ENCODE measurements at regions not wholly inside any gene's neighbourhood (a gene's known extent, or its start where the extent isn't known, plus 50 kb on each side); places are given as distances from the start of the nearest gene placed in this dataset.

- TF ChIP-seq IRF3 (IDR thresholded peaks at IDR 0.05) (no peak), GABPA (IDR thresholded peaks at IDR 0.05; ENCODE audit: low read depth) (no peak), ATF7 (IDR thresholded peaks at IDR 0.05; ENCODE audit: low read depth) (no peak), MYC (IDR thresholded peaks at IDR 0.05; ENCODE audit: insufficient read depth, insufficient read length, insufficient replicate concordance, low read length, severe bottlenecking) (no peak)
Measured at GRCh38 chr5:8396756-8397155, 527.8 kb downstream of the MTRR start (continued).

GRCh38 chr5:8399471-8399870 is 530.5 kb downstream of the MTRR start:
- Histone ChIP-seq H3K4me1 (ENCODE audit: control insufficient read depth, insufficient read depth, low read length) (no peaks in the 10 kb centered on the region), H2AFZ (ENCODE audit: control insufficient read depth, low read depth, low read length) (no peak overlapping the region), H3K4me3 (no peak overlapping the region), H3K36me3 (ENCODE audit: control insufficient read depth in 2 of 2, insufficient read depth in 2 of 2, low read length in 1 of 2) (no peaks in the 10 kb centered on the region), H3K27me3 (replicated peaks in 1 of 2; ENCODE audit: control insufficient read depth in 2 of 2, insufficient read depth in 2 of 2, low read length in 1 of 2) (no peaks in the 10 kb centered on the region), H3K27ac (ENCODE audit: control insufficient read depth, insufficient read depth) (no peak overlapping the region), H3K9me3 (replicated peaks; ENCODE audit: control insufficient read depth, insufficient read depth, low read length) (no peaks in the 10 kb centered on the region), H4K20me1 (ENCODE audit: control insufficient read depth, insufficient read depth) (no peaks in the 10 kb centered on the region), H3K9ac (ENCODE audit: control insufficient read depth, insufficient read depth, low read length) (no peak overlapping the region), H3K4me2 (ENCODE audit: control insufficient read depth, insufficient read depth) (no peak overlapping the region), H3K79me2 (ENCODE audit: control insufficient read depth, insufficient read depth, low read length) (no peaks in the 10 kb centered on the region)
- ChIA-PET CTCF (no interaction called here), RAD21 (ENCODE audit: unreplicated experiment) (no interaction called here), POLR2A (no interaction called here), SMC1A (ENCODE audit: uncharacterized antibody, unreplicated experiment) (interaction anchor here (1.5 kb wide), 1 partner anchor 12 kb away, joined by 3 read pairs; no protein-coding TSS in a partner anchor)
- FAIRE-seq (no peak), ATAC-seq (no peak), DNase-seq (ENCODE audit: low read depth, low spot score) (no peak)
- 47% methylated on average over 4 of the region's 4 CpGs for WGBS (ENCODE audit: insufficient coverage, insufficient replicate concordance, low lambda C conversion rate, missing lambda C conversion rate)
- intact Hi-C loops (cut with micrococcal nuclease; ENCODE audit: unreplicated experiment) (no loop called here), in situ Hi-C loops (cut with MboI) (no loop called here)
- no TSS peak for BruUV-seq (replicated peaks)
- no peak for TF ChIP-seq NFXL1 (IDR thresholded peaks at IDR 0.05; ENCODE audit: borderline replicate concordance)
- no peak for TF ChIP-seq ZBTB4 (CRISPR knock-in tag; IDR thresholded peaks at IDR 0.05)
- no peak for TF ChIP-seq NFYB (IDR thresholded peaks at IDR 0.05; ENCODE audit: insufficient read depth, low read depth, low read length)
- TF ChIP-seq PAX8 (IDR thresholded peaks at IDR 0.05): no peak
- no peak for TF ChIP-seq FOXK2 (IDR thresholded peaks at IDR 0.05)
- TF ChIP-seq CUX1 (IDR thresholded peaks at IDR 0.05; ENCODE audit: insufficient replicate concordance, low read depth, low read length): no peak
- TF ChIP-seq IRF3 (IDR thresholded peaks at IDR 0.05): no peak
- no peak for TF ChIP-seq ATF3 (IDR thresholded peaks at IDR 0.05; ENCODE audit: borderline replicate concordance, extremely low read depth, low read depth, low read length)

Data from GM12878 (cell line).